ENCODE measurements at regions not wholly inside any gene's neighbourhood (a gene's known extent, or its start where the extent isn't known, plus 50 kb on each side); places are given as distances from the start of the nearest gene placed in this dataset.

GRCh38 chr6:92827104-92827503, 592.3 kb downstream of the EPHA7 start:
- H3K27ac ChIP-seq (ENCODE audit: control insufficient read depth, insufficient read depth), result no peak overlapping the region
- H3K9ac ChIP-seq (ENCODE audit: control insufficient read depth, insufficient read depth, low read length), result no peak overlapping the region
- ChIA-PET SMC1A (ENCODE audit: uncharacterized antibody, unreplicated experiment) (interaction anchor here (0.6 to 4.4 kb wide), 3 partner anchors 16 to 584 kb away, joined by 3 to 23 read pairs (median 4); no protein-coding TSS in a partner anchor), POLR2A (no interaction called here), CTCF (interaction anchor here (0.9 kb wide), 1 partner anchor 16 kb away, joined by 3 read pairs; no protein-coding TSS in a partner anchor), RAD21 (ENCODE audit: unreplicated experiment) (interaction anchor here (1.5 kb wide), 1 partner anchor 16 kb away, joined by 6 read pairs; no protein-coding TSS in a partner anchor)
- in situ Hi-C loops (cut with MboI) (no loop called here), intact Hi-C loops (cut with micrococcal nuclease; ENCODE audit: unreplicated experiment) (no loop called here)
- ATAC-seq (peak; percentile 90), DNase-seq (ENCODE audit: low read depth, low spot score) (peak; percentile 8), FAIRE-seq (no peak)
- no peaks in the 10 kb centered on the region for H4K20me1 ChIP-seq (ENCODE audit: control insufficient read depth, insufficient read depth)
- H2AFZ ChIP-seq (ENCODE audit: control insufficient read depth, low read depth, low read length), result no peak overlapping the region
- no peaks in the 10 kb centered on the region for H3K9me3 ChIP-seq (replicated peaks; ENCODE audit: control insufficient read depth, insufficient read depth, low read length)
- no peak for TF ChIP-seq MTA3 (IDR thresholded peaks at IDR 0.05; ENCODE audit: borderline replicate concordance, low read length)
- peak; percentile 54 for TF ChIP-seq MTA2 (IDR thresholded peaks at IDR 0.05; ENCODE audit: low read depth)
- TF ChIP-seq SPI1 (IDR thresholded peaks at IDR 0.05; ENCODE audit: borderline replicate concordance, insufficient read depth, low read depth, low read length), result peak; percentile 43; the same call in 1 of the 2 replicates
- TF ChIP-seq RELB (IDR thresholded peaks at IDR 0.05; ENCODE audit: low read depth), result peak; percentile 30; the same call in 1 of the 2 replicates
- TF ChIP-seq TBL1XR1 (IDR thresholded peaks at IDR 0.05; ENCODE audit: low read depth, low read length), result no peak
- 0 out of 2 replicates have a peak, but pooled peaks have one; percentile 3 for TF ChIP-seq RAD51 (IDR thresholded peaks at IDR 0.05)
- peak; percentile 43 for TF ChIP-seq IKZF1 (conservative IDR thresholded peaks at IDR 0.05)
- TF ChIP-seq EP300 (IDR thresholded peaks at IDR 0.05; ENCODE audit: borderline replicate concordance in 1 of 2, control insufficient read depth in 1 of 2, low read depth in 2 of 2, low read length in 2 of 2), result peak in 1 of 2 experiments; percentile 24; a peak in 2 of 4 replicates
- TF ChIP-seq SRF (IDR thresholded peaks at IDR 0.05; ENCODE audit: low read depth in 2 of 2, low read length in 2 of 2), result 0 out of 4 replicates have a peak, but pooled peaks of 1 of the 2 experiments have one; percentile 42
- peak; percentile 41 to 54; a peak in 3 of 4 replicates for TF ChIP-seq IKZF2 (IDR thresholded peaks at IDR 0.05)
- no peaks in the 10 kb centered on the region for H3K79me2 ChIP-seq (ENCODE audit: control insufficient read depth, insufficient read depth, low read length)
- no peaks in the 10 kb centered on the region for H3K36me3 ChIP-seq (ENCODE audit: control insufficient read depth in 2 of 2, insufficient read depth in 2 of 2, low read length in 1 of 2)
- no peak overlapping the region for H3K4me2 ChIP-seq (ENCODE audit: control insufficient read depth, insufficient read depth)
- no TSS peak for BruUV-seq (replicated peaks)
- H3K4me1 ChIP-seq (ENCODE audit: control insufficient read depth, insufficient read depth, low read length), result no peaks in the 10 kb centered on the region
- H3K4me3 ChIP-seq, result no peak overlapping the region
- 34% methylated on average over 2 of the region's 2 CpGs for WGBS (ENCODE audit: insufficient coverage, insufficient replicate concordance, low lambda C conversion rate, missing lambda C conversion rate)
- no peaks in the 10 kb centered on the region for H3K27me3 ChIP-seq (replicated peaks in 1 of 2; ENCODE audit: control insufficient read depth in 2 of 2, insufficient read depth in 2 of 2, low read length in 1 of 2)

All from GM12878 (cell line).